Esophagus squamous epithelium (tissue), 4 donors: ENCODE measurements at regions not wholly inside any gene's neighbourhood (a gene's known extent, or its start where the extent isn't known, plus 50 kb on each side); places are given as distances from the start of the nearest gene placed in this dataset.

Source experiments
- CTCF ChIP-seq, 6 experiments: fragments of 450-650 bp in 4 of 6; fragments of 200-600 bp in 2 of 6; sonication (generic) in 2 of 6; IDR thresholded peaks; one replicate each; pipeline ENCODE4 v1.5.1; 2016 to 2019; ENCODE audit warnings: antibody characterized with exemption in 6 of 6, mild to moderate bottlenecking in 4 of 6, moderate library complexity in 4 of 6
- POLR2A ChIP-seq, 4 donors: fragments of 450-650 bp; IDR thresholded peaks; one replicate each; pipeline ENCODE4 v1.6.1; 2017; ENCODE audit warnings: antibody characterized with exemption in 4 of 4, mild to moderate bottlenecking in 4 of 4, moderate library complexity in 3 of 4

- no peak for TF ChIP-seq CTCF (IDR thresholded peaks at IDR 0.05)
- no peak for TF ChIP-seq POLR2A (IDR thresholded peaks at IDR 0.05)
Measured at GRCh38 chr17:71922439-71922838, 198.4 kb upstream of the SOX9 start.
